Psoas muscle (tissue), 7 donors: ENCODE measurements at regions not wholly inside any gene's neighbourhood (a gene's known extent, or its start where the extent isn't known, plus 50 kb on each side); places are given as distances from the start of the nearest gene placed in this dataset.

ENCODE experiments used
- ATAC-seq, 4 donors: fragments of 200-7000 bp; cut with Tn5 transposase; one replicate each; pipeline ENCODE4 v1.9.1; 2020; ENCODE audit warnings: moderate library complexity in 3 of 4, mild to moderate bottlenecking in 2 of 4
- DNase-seq, 2 donors: peaks; one replicate each; pipeline ENCODE4 v3.0.0-alpha.2; 2020
- H3K27ac ChIP-seq: fragments of 200-600 bp; one replicate; pipeline ENCODE4 v1.8.0; 2022
- H3K27me3 ChIP-seq, 3 donors: fragments of 200-600 bp in 1 of 3; one replicate each; pipeline versions ENCODE4 v1.6.1 to v1.8.0; 2013 to 2022; ENCODE audit warnings: low read length in 2 of 3, mild to moderate bottlenecking in 2 of 3, moderate library complexity in 1 of 3; ENCODE audit not compliant: insufficient read depth in 3 of 3
- H3K36me3 ChIP-seq, 2 donors: fragments of 200-600 bp in 1 of 2; one replicate each; pipeline versions ENCODE4 v1.6.1 to v1.8.0; 2013 to 2022; ENCODE audit warnings: low read depth in 1 of 2, mild to moderate bottlenecking in 1 of 2, moderate library complexity in 1 of 2; ENCODE audit not compliant: insufficient read depth in 1 of 2
- H3K4me1 ChIP-seq: fragments of 200-600 bp; one replicate; pipeline ENCODE4 v1.8.0; 2022
- H3K4me3 ChIP-seq: fragments of 200-600 bp; one replicate; pipeline ENCODE4 v1.8.0; 2022; ENCODE audit warnings: mild to moderate bottlenecking
- H3K9me3 ChIP-seq: fragments of 200-600 bp; one replicate; pipeline ENCODE4 v1.8.0; 2022
- WGBS, 3 donors: extraction: QIAGEN DNeasy Blood & Tissue Kit; methylation state at CpG; one replicate each; pipeline versions ENCODE4 v1.1.6 to v1.1.7; 2013; 5-methylcytosine and 5-hydroxymethylcytosine counted together
- intact Hi-C, 2 donors: fragments of 100-400 bp; cut with DNase I; formaldehyde crosslinking; loops; one replicate each; pipeline versions ENCODE4 v1.11.0 to v1.14.2; 2022
- TF ChIP-seq, protein P1 (sequence below): fragments of 200-600 bp; IDR thresholded peaks from one replicate; pipeline ENCODE4 v1.8.0; 2022; ENCODE audit warnings: antibody characterized with exemption
- donor health status: healthy with polysubstance abuse.
- donor health status: DM: no; HTN: no; CAD: no; lungs with moderate emphysema.
- donor health status: Bipolar disorder and iron deficiency.
- donor health status: healthy.
- donor health status: DM: yes; HTN: yes; CAD: no.
- donor health status: DM: no; HTN: no; CAD: no.
- donor health status: DM: yes; HTN: yes; CAD: no.

DNA sequence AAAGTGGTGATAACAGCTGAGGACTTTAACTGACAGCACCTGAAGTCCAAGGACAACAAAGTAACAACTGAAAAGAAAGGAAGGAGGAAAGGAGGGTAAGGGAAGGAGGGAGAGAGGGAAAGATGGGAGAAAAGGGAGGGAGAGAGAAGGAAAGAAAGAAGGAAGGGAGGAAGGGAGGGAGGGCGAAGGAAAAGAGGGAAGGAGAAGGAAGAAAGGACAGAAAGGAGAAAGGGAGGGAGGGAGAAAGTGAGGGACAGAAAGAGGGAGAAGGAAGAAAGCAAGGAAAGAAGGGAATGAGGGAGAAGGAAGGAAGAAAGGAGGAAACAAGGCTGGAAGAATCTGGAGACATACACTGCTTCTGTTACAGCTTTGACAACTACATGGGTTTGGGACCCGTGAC is 494.4 kb downstream of the FUT8 start:
- DNase-seq (no peak), ATAC-seq (no peak)
- H3K27ac ChIP-seq = no peak overlapping the region
- H3K4me3 ChIP-seq = no peak overlapping the region
- no peaks in the 10 kb centered on the region for H3K27me3 ChIP-seq
- no peaks in the 10 kb centered on the region for H3K36me3 ChIP-seq
- H3K4me1 ChIP-seq = no peaks in the 10 kb centered on the region
- WGBS, 3 donors = 80 to 85% (median 84%) methylated on average over 2 of the region's 2 CpGs
- intact Hi-C loops = no loop called here
- no peaks in the 10 kb centered on the region for H3K9me3 ChIP-seq
- TF ChIP-seq, protein P1, sequence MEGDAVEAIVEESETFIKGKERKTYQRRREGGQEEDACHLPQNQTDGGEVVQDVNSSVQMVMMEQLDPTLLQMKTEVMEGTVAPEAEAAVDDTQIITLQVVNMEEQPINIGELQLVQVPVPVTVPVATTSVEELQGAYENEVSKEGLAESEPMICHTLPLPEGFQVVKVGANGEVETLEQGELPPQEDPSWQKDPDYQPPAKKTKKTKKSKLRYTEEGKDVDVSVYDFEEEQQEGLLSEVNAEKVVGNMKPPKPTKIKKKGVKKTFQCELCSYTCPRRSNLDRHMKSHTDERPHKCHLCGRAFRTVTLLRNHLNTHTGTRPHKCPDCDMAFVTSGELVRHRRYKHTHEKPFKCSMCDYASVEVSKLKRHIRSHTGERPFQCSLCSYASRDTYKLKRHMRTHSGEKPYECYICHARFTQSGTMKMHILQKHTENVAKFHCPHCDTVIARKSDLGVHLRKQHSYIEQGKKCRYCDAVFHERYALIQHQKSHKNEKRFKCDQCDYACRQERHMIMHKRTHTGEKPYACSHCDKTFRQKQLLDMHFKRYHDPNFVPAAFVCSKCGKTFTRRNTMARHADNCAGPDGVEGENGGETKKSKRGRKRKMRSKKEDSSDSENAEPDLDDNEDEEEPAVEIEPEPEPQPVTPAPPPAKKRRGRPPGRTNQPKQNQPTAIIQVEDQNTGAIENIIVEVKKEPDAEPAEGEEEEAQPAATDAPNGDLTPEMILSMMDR = no peak

DNA sequence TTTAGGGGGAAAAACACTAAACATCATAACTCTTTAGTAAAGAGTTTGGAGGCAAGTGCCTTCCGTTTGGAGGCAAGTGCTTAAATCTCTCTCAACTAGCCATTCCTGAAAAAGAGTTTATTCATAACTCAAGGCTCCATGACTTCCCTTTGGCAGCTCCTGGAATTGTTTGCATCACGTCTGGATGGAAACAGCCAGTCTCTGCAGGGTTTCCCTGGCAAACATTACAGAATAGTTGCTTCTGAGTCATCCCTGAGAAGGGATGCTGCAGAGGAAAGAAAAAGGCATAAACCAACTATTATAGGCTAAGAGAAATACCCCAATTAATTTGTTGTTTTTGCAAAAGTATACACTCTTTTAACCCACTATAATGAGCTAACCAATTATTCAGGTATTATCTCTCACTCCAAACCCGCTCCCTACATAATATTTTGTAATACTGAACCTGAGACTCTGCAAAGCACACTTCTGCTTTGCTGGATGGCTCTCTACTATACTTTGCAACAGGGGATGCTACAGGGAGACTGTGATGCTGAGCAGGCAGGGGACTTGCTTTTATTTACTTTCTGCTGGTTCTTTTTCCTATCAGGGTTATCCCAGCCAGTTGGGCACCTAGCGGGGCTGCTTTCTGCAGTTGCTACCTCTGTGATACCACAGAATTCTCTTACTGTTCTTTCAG is 497.7 kb downstream of the FUT8 start:
- Histone ChIP-seq H3K27ac (no peak overlapping the region), H3K9me3 (no peaks in the 10 kb centered on the region), H3K27me3 (no peaks in the 10 kb centered on the region), H3K4me3 (no peak overlapping the region), H3K4me1 (no peaks in the 10 kb centered on the region), H3K36me3 (no peaks in the 10 kb centered on the region)
- intact Hi-C loops = no loop called here
- TF ChIP-seq, protein P1 = no peak
- ATAC-seq (no peak), DNase-seq (no peak)
- WGBS, 3 donors = 57 to 61% (median 58%) methylated on average over 4 of the region's 4 CpGs

DNA sequence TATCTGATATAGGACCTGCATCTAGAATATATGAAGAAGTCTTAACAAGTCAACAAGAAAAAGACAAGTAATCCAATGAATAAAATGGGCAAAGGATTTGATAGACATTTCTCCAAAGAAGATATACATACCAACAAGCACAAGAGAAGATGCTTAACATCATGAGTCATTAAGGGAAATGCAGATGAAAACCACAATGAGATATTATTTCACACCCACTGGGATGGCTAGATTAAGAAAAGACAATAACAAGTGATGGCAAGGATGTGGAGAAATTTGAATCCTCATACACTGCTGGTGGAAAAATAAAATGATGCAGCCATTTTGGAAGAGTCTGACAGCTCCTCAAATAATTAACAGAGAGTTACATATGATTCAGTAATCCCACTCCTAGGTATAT is 502.6 kb downstream of the FUT8 start:
- TF ChIP-seq, protein P1 = no peak
- H3K4me1 ChIP-seq = no peaks in the 10 kb centered on the region
- H3K9me3 ChIP-seq = no peaks in the 10 kb centered on the region
- intact Hi-C loops = no loop called here
- no peak overlapping the region for H3K27ac ChIP-seq
- H3K36me3 ChIP-seq = no peaks in the 10 kb centered on the region
- H3K4me3 ChIP-seq = no peak overlapping the region
- ATAC-seq = no peak
- no peak for DNase-seq
- H3K27me3 ChIP-seq = no peaks in the 10 kb centered on the region

DNA sequence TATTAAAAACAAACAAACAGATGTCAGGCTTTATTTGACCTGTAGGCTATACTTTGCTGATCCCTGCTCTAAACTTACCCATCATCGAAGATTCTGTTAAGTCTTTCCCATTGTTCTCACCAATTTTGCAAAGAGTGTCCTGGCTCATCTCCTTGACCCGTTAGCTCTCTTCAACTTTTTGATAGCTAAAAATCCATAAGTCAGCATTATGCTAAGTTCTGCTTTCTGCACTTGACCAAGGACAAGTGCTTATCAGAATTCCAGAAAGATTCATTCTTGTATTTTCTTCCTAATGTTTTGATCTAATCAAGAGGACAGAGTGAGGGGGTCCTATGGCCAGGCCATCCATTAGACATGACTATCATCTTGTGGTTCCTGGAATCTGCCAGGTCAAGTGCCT is 503.5 kb downstream of the FUT8 start:
- Histone ChIP-seq H3K27ac (no peak overlapping the region), H3K9me3 (no peaks in the 10 kb centered on the region), H3K36me3 (no peaks in the 10 kb centered on the region), H3K4me1 (no peaks in the 10 kb centered on the region), H3K4me3 (no peak overlapping the region), H3K27me3 (no peaks in the 10 kb centered on the region)
- WGBS, 3 donors = 81 to 92% (median 88%) methylated on average over 2 of the region's 2 CpGs
- ATAC-seq (no peak), DNase-seq (no peak)
- TF ChIP-seq, protein P1 = no peak
- intact Hi-C loops = no loop called here

DNA sequence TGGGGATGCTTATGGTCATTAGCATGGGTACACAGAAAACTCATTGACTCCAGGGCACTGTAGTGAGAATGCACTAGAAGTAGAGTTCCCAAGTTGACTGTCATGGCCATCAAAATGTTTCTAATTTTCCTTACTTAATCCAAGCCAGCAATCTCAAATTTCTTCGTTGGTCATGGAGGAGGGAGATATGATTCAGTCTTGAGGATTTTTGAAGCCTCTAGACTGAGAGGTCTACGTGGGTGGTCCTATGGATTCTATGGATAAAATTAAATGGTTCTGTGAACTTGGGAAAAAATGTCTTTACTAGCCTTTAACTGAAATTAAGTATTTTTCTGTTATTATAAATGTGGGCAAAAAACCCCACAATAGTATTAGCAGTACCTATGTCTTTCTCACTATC is 508.5 kb downstream of the FUT8 start:
- Histone ChIP-seq H3K36me3 (no peaks in the 10 kb centered on the region), H3K4me3 (no peak overlapping the region), H3K27me3 (no peaks in the 10 kb centered on the region), H3K27ac (no peak overlapping the region), H3K4me1 (no peaks in the 10 kb centered on the region), H3K9me3 (no peaks in the 10 kb centered on the region)
- DNase-seq (no peak), ATAC-seq (no peak)
- intact Hi-C loops = no loop called here
- TF ChIP-seq, protein P1 = no peak
- WGBS, 3 donors = 52 to 64% (median 61%) methylated on average over 2 of the region's 2 CpGs
